ENCODE measurements at regions not wholly inside any gene's neighbourhood (a gene's known extent, or its start where the extent isn't known, plus 50 kb on each side); places are given as distances from the start of the nearest gene placed in this dataset.

- DNase-seq (ENCODE audit: low spot score) = no peak
- Mint-ChIP-seq H3K27me3 (ENCODE audit: insufficient read depth) (peaks cover 2% of the 10 kb centered on the region), H3K27ac (no peak overlapping the region), H3K9me3 (no peaks in the 10 kb centered on the region), H3K36me3 (ENCODE audit: low read depth) (no peaks in the 10 kb centered on the region), H3K4me3 (no peak overlapping the region), H3K4me1 (ENCODE audit: low read depth) (no peaks in the 10 kb centered on the region)
- intact Hi-C loops (cut with micrococcal nuclease) = no loop called here
Observed at GRCh38 chr10:131584287-131584686, 272.8 kb upstream of the TCERG1L start.

- intact Hi-C loops (cut with micrococcal nuclease) = no loop called here
- Mint-ChIP-seq H3K4me1 (ENCODE audit: low read depth) (no peaks in the 10 kb centered on the region), H3K36me3 (ENCODE audit: low read depth) (no peaks in the 10 kb centered on the region), H3K9me3 (no peaks in the 10 kb centered on the region), H3K27me3 (ENCODE audit: insufficient read depth) (peaks cover 2% of the 10 kb centered on the region), H3K4me3 (no peak overlapping the region), H3K27ac (no peak overlapping the region)
- DNase-seq (ENCODE audit: low spot score) = no peak
Observed at GRCh38 chr10:131585761-131586160, 274.2 kb upstream of the TCERG1L start.

- no peaks in the 10 kb centered on the region for H3K4me1 Mint-ChIP-seq (ENCODE audit: low read depth)
- DNase-seq (ENCODE audit: low spot score) = no peak
- H3K9me3 Mint-ChIP-seq = no peaks in the 10 kb centered on the region
- H3K27me3 Mint-ChIP-seq (ENCODE audit: insufficient read depth) = peaks cover 2% of the 10 kb centered on the region
- no peak overlapping the region for H3K4me3 Mint-ChIP-seq
- H3K36me3 Mint-ChIP-seq (ENCODE audit: low read depth) = no peaks in the 10 kb centered on the region
- intact Hi-C loops (cut with micrococcal nuclease) = no loop called here
- no peak overlapping the region for H3K27ac Mint-ChIP-seq
Observed at GRCh38 chr10:131586958-131587357, 275.4 kb upstream of the TCERG1L start.

- no peak for DNase-seq (ENCODE audit: low spot score)
- Mint-ChIP-seq H3K36me3 (ENCODE audit: low read depth) (no peaks in the 10 kb centered on the region), H3K4me3 (no peak overlapping the region), H3K27ac (no peak overlapping the region), H3K9me3 (no peaks in the 10 kb centered on the region), H3K4me1 (ENCODE audit: low read depth) (no peaks in the 10 kb centered on the region), H3K27me3 (ENCODE audit: insufficient read depth) (peaks cover 2% of the 10 kb centered on the region)
- intact Hi-C loops (cut with micrococcal nuclease) = no loop called here
Observed at GRCh38 chr10:131587976-131588680, 276.6 kb upstream of the TCERG1L start.

- intact Hi-C loops (cut with micrococcal nuclease) = no loop called here
- no peaks in the 10 kb centered on the region for H3K36me3 Mint-ChIP-seq (ENCODE audit: low read depth)
- H3K27ac Mint-ChIP-seq = no peak overlapping the region
- no peak overlapping the region for H3K4me3 Mint-ChIP-seq
- DNase-seq (ENCODE audit: low spot score) = no peak
- H3K27me3 Mint-ChIP-seq (ENCODE audit: insufficient read depth) = peaks cover 2% of the 10 kb centered on the region
- H3K9me3 Mint-ChIP-seq = no peaks in the 10 kb centered on the region
- no peaks in the 10 kb centered on the region for H3K4me1 Mint-ChIP-seq (ENCODE audit: low read depth)
Observed at GRCh38 chr10:131588704-131589220, 277.2 kb upstream of the TCERG1L start.

GRCh38 chr10:131590567-131590966 lies 279.0 kb upstream of the TCERG1L start:
- Mint-ChIP-seq H3K4me3 (no peak overlapping the region), H3K9me3 (no peaks in the 10 kb centered on the region), H3K4me1 (ENCODE audit: low read depth) (no peaks in the 10 kb centered on the region), H3K27me3 (ENCODE audit: insufficient read depth) (no peaks in the 10 kb centered on the region), H3K27ac (no peak overlapping the region), H3K36me3 (ENCODE audit: low read depth) (no peaks in the 10 kb centered on the region)
- no peak for DNase-seq (ENCODE audit: low spot score)
- intact Hi-C loops (cut with micrococcal nuclease) = no loop called here

- intact Hi-C loops (cut with micrococcal nuclease) = no loop called here
- Mint-ChIP-seq H3K4me1 (ENCODE audit: low read depth) (no peaks in the 10 kb centered on the region), H3K27me3 (ENCODE audit: insufficient read depth) (no peaks in the 10 kb centered on the region), H3K9me3 (no peaks in the 10 kb centered on the region), H3K4me3 (no peak overlapping the region), H3K27ac (no peak overlapping the region), H3K36me3 (ENCODE audit: low read depth) (no peaks in the 10 kb centered on the region)
- DNase-seq (ENCODE audit: low spot score) = no peak
Observed at GRCh38 chr10:131591936-131592335, 280.4 kb upstream of the TCERG1L start.

GRCh38 chr10:131609176-131609575 lies 291.6 kb upstream of the PPP2R2D start:
- no peaks in the 10 kb centered on the region for H3K27me3 Mint-ChIP-seq (ENCODE audit: insufficient read depth)
- H3K4me3 Mint-ChIP-seq = no peak overlapping the region
- H3K4me1 Mint-ChIP-seq (ENCODE audit: low read depth) = no peaks in the 10 kb centered on the region
- H3K36me3 Mint-ChIP-seq (ENCODE audit: low read depth) = no peaks in the 10 kb centered on the region
- intact Hi-C loops (cut with micrococcal nuclease) = no loop called here
- DNase-seq (ENCODE audit: low spot score) = no peak
- peaks cover 3% of the 10 kb centered on the region for H3K9me3 Mint-ChIP-seq
- H3K27ac Mint-ChIP-seq = no peak overlapping the region

GRCh38 chr10:131615150-131615549 lies 285.7 kb upstream of the PPP2R2D start:
- Mint-ChIP-seq H3K27me3 (ENCODE audit: insufficient read depth) (no peaks in the 10 kb centered on the region), H3K9me3 (no peaks in the 10 kb centered on the region), H3K27ac (no peak overlapping the region), H3K36me3 (ENCODE audit: low read depth) (no peaks in the 10 kb centered on the region), H3K4me3 (no peak overlapping the region), H3K4me1 (ENCODE audit: low read depth) (no peaks in the 10 kb centered on the region)
- intact Hi-C loops (cut with micrococcal nuclease) = no loop called here
- no peak for DNase-seq (ENCODE audit: low spot score)

GRCh38 chr10:131616040-131616439 lies 284.8 kb upstream of the PPP2R2D start:
- H3K4me1 Mint-ChIP-seq (ENCODE audit: low read depth) = no peaks in the 10 kb centered on the region
- no peak for DNase-seq (ENCODE audit: low spot score)

GRCh38 chr10:131617113-131617858 lies 283.5 kb upstream of the PPP2R2D start:
- Mint-ChIP-seq H3K4me1 (ENCODE audit: low read depth) (no peaks in the 10 kb centered on the region), H3K9me3 (no peaks in the 10 kb centered on the region), H3K27me3 (ENCODE audit: insufficient read depth) (no peaks in the 10 kb centered on the region), H3K4me3 (no peak overlapping the region), H3K36me3 (ENCODE audit: low read depth) (no peaks in the 10 kb centered on the region), H3K27ac (no peak overlapping the region)
- intact Hi-C loops (cut with micrococcal nuclease) = no loop called here
- no peak for DNase-seq (ENCODE audit: low spot score)

More at GRCh38 chr10:131616040-131616439, 284.8 kb upstream of the PPP2R2D start:
- Mint-ChIP-seq H3K27me3 (ENCODE audit: insufficient read depth) (no peaks in the 10 kb centered on the region), H3K36me3 (ENCODE audit: low read depth) (no peaks in the 10 kb centered on the region), H3K4me3 (no peak overlapping the region), H3K27ac (no peak overlapping the region), H3K9me3 (no peaks in the 10 kb centered on the region)
- intact Hi-C loops (cut with micrococcal nuclease) = no loop called here

GRCh38 chr10:131618587-131619267 lies 282.1 kb upstream of the PPP2R2D start:
- Mint-ChIP-seq H3K9me3 (no peaks in the 10 kb centered on the region), H3K36me3 (ENCODE audit: low read depth) (no peaks in the 10 kb centered on the region), H3K27ac (no peak overlapping the region), H3K4me3 (no peak overlapping the region), H3K27me3 (ENCODE audit: insufficient read depth) (no peaks in the 10 kb centered on the region), H3K4me1 (ENCODE audit: low read depth) (no peaks in the 10 kb centered on the region)
- intact Hi-C loops (cut with micrococcal nuclease) = no loop called here
- no peak for DNase-seq (ENCODE audit: low spot score)

GRCh38 chr10:131620314-131620713 lies 280.5 kb upstream of the PPP2R2D start:
- intact Hi-C loops (cut with micrococcal nuclease) = no loop called here
- H3K27ac Mint-ChIP-seq = no peak overlapping the region
- no peaks in the 10 kb centered on the region for H3K36me3 Mint-ChIP-seq (ENCODE audit: low read depth)
- no peaks in the 10 kb centered on the region for H3K4me1 Mint-ChIP-seq (ENCODE audit: low read depth)
- no peaks in the 10 kb centered on the region for H3K27me3 Mint-ChIP-seq (ENCODE audit: insufficient read depth)
- H3K9me3 Mint-ChIP-seq = no peaks in the 10 kb centered on the region
- H3K4me3 Mint-ChIP-seq = no peak overlapping the region
- no peak for DNase-seq (ENCODE audit: low spot score)
